Endodermal cell (in vitro differentiated cells): ENCODE measurements at regions not wholly inside any gene's neighbourhood (a gene's known extent, or its start where the extent isn't known, plus 50 kb on each side); places are given as distances from the start of the nearest gene placed in this dataset.

ENCODE experiments used
- DNase-seq: peaks from one replicate; pipeline ENCODE4 v3.0.0-alpha.2; 2017
- H3K27ac ChIP-seq: 2 replicates; pipeline ENCODE4 v1.5.1; 2013; ENCODE audit warnings: mild to moderate bottlenecking, low read depth, low read length, moderate library complexity
- H3K27me3 ChIP-seq: 2 replicates; pipeline ENCODE4 v1.6.1; 2013; ENCODE audit warnings: mild to moderate bottlenecking, low read length, moderate library complexity; ENCODE audit not compliant: insufficient read depth, control insufficient read depth, poor library complexity, severe bottlenecking
- H3K36me3 ChIP-seq: 2 replicates; pipeline ENCODE4 v1.7.0; 2013; ENCODE audit warnings: mild to moderate bottlenecking, low read length, moderate library complexity; ENCODE audit not compliant: control insufficient read depth, insufficient read depth
- H3K4me1 ChIP-seq: one replicate; pipeline ENCODE4 v1.7.0; 2013; ENCODE audit warnings: low read length; ENCODE audit not compliant: control insufficient read depth, insufficient read depth
- H3K4me3 ChIP-seq: 2 replicates; pipeline ENCODE4 v1.5.1; 2013; ENCODE audit warnings: mild to moderate bottlenecking, low read length, moderate library complexity
- H3K9ac ChIP-seq: 2 replicates; pipeline ENCODE4 v1.6.1; 2013; ENCODE audit warnings: mild to moderate bottlenecking, low read length, moderate library complexity; ENCODE audit not compliant: poor library complexity, severe bottlenecking; ENCODE audit errors: extremely low read depth
- H3K9me3 ChIP-seq: 2 replicates; pipeline ENCODE4 v1.6.1; 2013; ENCODE audit warnings: mild to moderate bottlenecking, low read length, moderate library complexity; ENCODE audit not compliant: control insufficient read depth
- H3K27ac Mint-ChIP-seq: 2 replicates; pipeline ENCODE4 v1.8.0; 2020; ENCODE audit warnings: mixed read lengths
- H3K27me3 Mint-ChIP-seq: 2 replicates; pipeline ENCODE4 v1.8.0; 2021; ENCODE audit warnings: mild to moderate bottlenecking, mixed read lengths; ENCODE audit not compliant: insufficient read depth
- H3K36me3 Mint-ChIP-seq: 2 replicates; pipeline ENCODE4 v1.8.0; 2020; ENCODE audit warnings: low read depth, mixed read lengths
- H3K4me1 Mint-ChIP-seq: 2 replicates; pipeline ENCODE4 v1.8.0; 2020; ENCODE audit warnings: mixed read lengths
- H3K4me3 Mint-ChIP-seq: 2 replicates; pipeline ENCODE4 v1.8.0; 2020; ENCODE audit warnings: mild to moderate bottlenecking, moderate library complexity, mixed read lengths
- H3K9me3 Mint-ChIP-seq: 2 replicates; pipeline ENCODE4 v1.8.0; 2020; ENCODE audit warnings: mild to moderate bottlenecking, mixed read lengths
- CTCF ChIP-seq: fragments of 200-600 bp; sonication (generic); conservative IDR thresholded peaks from 2 replicates; pipeline ENCODE4 v1.5.0; 2021; ENCODE audit warnings: antibody characterized with exemption, mild to moderate bottlenecking
- WGBS, 2 experiments: methylation state at CpG; one replicate each; pipeline versions ENCODE4 v1.1.5 to v1.1.7; 2013; ENCODE audit warnings: missing lambda C conversion rate in 2 of 2, mixed read lengths in 1 of 2; ENCODE audit not compliant: insufficient coverage in 1 of 2, insufficient read length in 1 of 2; 5-methylcytosine and 5-hydroxymethylcytosine counted together

GRCh38 chr4:149161247-149161646 is 654.4 kb downstream of the IQCM start:
- Histone ChIP-seq H3K27me3 (no peaks in the 10 kb centered on the region), H3K4me1 (no peaks in the 10 kb centered on the region), H3K36me3 (no peaks in the 10 kb centered on the region), H3K9me3 (peaks cover 16% of the 10 kb centered on the region), H3K9ac (no peak overlapping the region), H3K4me3 (no peak overlapping the region), H3K27ac (no peak overlapping the region)
- no peak overlapping the region for H3K4me3 Mint-ChIP-seq
- H3K27me3 Mint-ChIP-seq, result no peaks in the 10 kb centered on the region
- TF ChIP-seq CTCF, result no peak
- H3K36me3 Mint-ChIP-seq, result no peaks in the 10 kb centered on the region
- H3K4me1 Mint-ChIP-seq, result peaks cover under 1% of the 10 kb centered on the region
- peaks cover 7% of the 10 kb centered on the region for H3K9me3 Mint-ChIP-seq
- no peak for DNase-seq
- H3K27ac Mint-ChIP-seq, result no peak overlapping the region

DNA sequence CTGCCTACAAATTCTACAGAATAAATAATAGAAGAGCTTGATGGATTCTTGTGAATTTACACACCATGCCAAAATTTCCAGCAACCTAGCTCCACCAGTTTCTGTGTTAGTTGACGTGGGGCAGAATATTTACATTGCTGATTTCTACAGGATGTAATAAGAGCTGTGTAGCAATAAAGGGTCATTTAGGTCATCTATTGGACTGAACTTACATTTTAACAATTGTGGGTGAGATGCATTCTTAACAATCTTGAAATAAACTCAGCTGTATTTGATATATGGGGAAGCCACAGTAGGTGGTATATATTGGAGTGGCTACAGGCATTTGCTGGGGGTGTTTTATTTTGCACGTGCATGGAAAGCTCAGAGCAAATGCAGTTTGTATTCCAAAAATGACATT is 655.3 kb downstream of the IQCM start:
- Mint-ChIP-seq H3K9me3 (peaks cover 7% of the 10 kb centered on the region), H3K4me3 (no peak overlapping the region), H3K27ac (no peak overlapping the region), H3K27me3 (peaks cover 2% of the 10 kb centered on the region), H3K4me1 (no peaks in the 10 kb centered on the region), H3K36me3 (no peaks in the 10 kb centered on the region)
- no peak overlapping the region for H3K27ac ChIP-seq
- TF ChIP-seq CTCF, result no peak
- H3K27me3 ChIP-seq, result no peaks in the 10 kb centered on the region
- H3K36me3 ChIP-seq, result no peaks in the 10 kb centered on the region
- H3K9me3 ChIP-seq, result peaks cover 17% of the 10 kb centered on the region
- H3K4me3 ChIP-seq, result no peak overlapping the region
- H3K4me1 ChIP-seq, result no peaks in the 10 kb centered on the region
- 72 to 100% methylated on average over 1 of the region's 2 CpGs for WGBS, 2 experiments
- DNase-seq, result no peak
- no peak overlapping the region for H3K9ac ChIP-seq

GRCh38 chr4:149158817-149159216 is 656.8 kb downstream of the IQCM start:
- Mint-ChIP-seq H3K27me3 (peaks cover 6% of the 10 kb centered on the region), H3K9me3 (peaks cover 7% of the 10 kb centered on the region), H3K4me1 (no peaks in the 10 kb centered on the region), H3K27ac (no peak overlapping the region), H3K4me3 (no peak overlapping the region), H3K36me3 (no peaks in the 10 kb centered on the region)
- Histone ChIP-seq H3K27me3 (peaks cover 13% of the 10 kb centered on the region), H3K9ac (no peak overlapping the region), H3K36me3 (no peaks in the 10 kb centered on the region), H3K9me3 (peaks cover 17% of the 10 kb centered on the region), H3K27ac (no peak overlapping the region), H3K4me3 (no peak overlapping the region), H3K4me1 (no peaks in the 10 kb centered on the region)
- 81 to 86% methylated on average over 2 to 3 of the region's 3 CpGs for WGBS, 2 experiments
- DNase-seq, result no peak
- TF ChIP-seq CTCF, result no peak
